NCI-H1048 (cell line): ENCODE measurements at regions not wholly inside any gene's neighbourhood (a gene's known extent, or its start where the extent isn't known, plus 50 kb on each side); places are given as distances from the start of the nearest gene placed in this dataset.

Experiments
- DNase-seq: peaks from one replicate; lab custom pipeline; 2025; lab: John Stamatoyannopoulos, UW

DNA sequence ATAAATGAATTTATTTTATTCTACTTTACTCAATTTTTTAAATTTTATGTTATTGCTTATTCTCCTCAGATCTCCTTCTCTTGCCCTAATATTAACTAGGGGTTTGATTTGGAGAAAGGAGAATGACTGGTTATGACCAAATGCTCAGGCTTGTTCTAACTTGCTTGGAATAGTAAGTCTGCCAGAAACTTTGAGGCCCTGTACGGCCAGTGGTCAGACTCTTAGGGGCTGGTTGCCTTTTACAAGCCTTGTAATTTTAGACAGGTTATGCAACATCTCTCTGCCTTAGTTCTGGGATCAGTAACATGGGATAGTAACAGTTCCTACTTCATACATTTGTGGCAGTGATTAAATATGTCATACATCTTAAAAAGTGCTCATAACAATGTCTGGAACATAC is 279.5 kb downstream of the DUSP10 start:
- DNase-seq: no peak

DNA sequence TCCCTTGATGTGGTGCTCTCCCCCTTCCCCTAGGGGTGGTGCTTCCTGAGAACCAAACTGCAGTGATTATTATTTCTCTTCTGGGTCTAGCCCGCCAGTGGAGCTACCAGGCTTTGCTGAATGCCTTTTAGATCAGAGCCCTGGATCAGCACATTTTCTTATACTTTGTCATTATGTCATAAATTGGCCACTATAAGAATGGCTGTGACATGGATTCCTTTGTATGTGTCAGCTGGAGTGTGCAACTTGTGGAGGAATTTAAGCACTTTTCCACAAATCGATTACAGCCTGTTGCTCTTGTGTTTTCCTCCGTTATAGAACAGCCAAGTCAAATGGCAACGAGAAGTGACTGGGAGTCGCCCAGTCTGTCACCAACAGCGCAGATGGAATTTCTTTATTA is 273.3 kb downstream of the DUSP10 start:
- no peak for DNase-seq

DNA sequence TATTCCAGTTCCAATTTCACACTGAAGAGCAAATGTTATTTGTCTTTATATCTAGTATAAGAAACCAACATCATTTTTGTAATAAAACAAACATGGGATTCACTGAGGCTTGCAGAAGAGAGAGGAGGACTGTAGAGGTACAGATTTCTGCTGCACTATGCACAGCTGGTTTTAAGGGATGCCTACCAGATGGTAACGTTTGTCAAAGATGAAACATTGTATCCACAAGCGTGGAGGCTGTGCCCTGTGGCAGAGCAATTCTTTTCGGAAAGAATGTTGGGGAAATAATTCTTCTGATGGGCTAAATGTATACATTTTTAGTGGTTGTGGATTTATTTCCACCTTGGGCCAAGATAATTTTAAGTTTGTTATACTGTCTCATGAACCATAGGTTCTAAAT is 272.4 kb downstream of the DUSP10 start:
- DNase-seq: no peak

DNA sequence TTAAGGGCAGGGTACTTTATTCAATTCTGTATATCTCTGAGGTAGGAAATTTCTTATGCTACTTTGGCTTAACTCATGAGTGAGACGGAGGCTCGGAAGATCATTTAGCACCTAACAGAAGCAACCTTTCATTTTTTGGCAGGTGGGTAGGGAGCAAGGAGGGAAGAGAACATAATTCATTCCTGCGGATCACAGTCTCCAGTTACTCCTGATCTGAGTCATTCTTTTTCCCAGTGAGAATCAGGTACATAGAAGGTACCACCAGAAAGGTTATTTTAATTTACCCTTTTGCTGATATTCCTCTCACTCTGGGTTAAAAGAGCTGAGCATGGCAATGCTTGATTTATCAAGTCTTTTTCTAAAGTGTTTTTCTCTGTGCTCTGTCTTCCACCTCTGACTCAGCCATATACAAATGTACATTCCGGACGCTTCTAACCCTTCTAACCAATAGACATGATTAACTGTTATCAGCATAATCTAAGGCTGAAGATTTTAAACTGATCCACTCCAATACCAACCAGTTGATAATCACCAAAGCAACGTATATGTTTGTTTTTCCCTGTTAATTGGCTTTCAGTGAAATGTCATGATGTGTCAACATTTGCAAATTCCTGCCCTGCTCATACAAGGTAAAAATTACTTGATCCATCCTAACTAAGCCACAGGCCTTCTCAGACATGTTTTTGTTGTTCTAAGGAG is 271.7 kb downstream of the DUSP10 start:
- DNase-seq: no peak

DNA sequence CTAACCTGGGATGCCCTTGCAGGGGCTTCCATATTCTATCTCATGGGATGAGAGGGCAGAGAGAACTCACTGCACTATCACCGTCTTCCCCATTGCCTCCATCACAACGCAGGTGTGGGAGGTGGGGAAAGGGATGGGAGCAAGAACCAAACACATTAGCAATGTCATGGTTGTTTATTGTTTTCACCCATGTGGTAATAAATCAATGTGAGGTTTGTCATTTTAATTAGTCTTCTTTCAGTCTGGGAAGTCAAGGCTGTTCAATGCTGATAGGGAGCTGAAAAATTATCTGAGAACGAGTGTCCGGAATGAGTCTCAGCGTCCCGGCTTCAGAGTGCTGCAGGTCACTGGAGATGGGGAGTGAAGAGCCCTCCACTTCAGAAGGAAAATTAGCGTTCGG is 268.5 kb downstream of the DUSP10 start:
- no peak for DNase-seq

DNA sequence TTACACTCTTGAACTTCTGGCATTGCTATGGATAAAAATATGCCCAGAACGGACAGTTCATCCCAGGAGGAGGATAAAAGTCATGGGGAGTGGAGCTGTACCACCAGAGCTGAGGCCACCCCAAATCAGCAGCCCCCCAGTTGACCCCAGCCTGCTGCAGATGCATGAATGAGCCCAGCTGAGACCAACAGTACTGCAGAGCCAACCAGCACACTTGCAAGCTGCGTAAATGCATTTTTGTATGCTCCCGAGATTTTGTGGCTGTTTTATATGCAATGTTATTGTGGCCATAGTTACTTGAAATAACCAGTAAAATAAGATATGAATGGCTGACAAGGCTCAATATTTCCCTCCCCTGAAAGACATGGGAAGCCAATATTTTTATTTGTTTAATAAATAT is 264.6 kb downstream of the DUSP10 start:
- no peak for DNase-seq

DNA sequence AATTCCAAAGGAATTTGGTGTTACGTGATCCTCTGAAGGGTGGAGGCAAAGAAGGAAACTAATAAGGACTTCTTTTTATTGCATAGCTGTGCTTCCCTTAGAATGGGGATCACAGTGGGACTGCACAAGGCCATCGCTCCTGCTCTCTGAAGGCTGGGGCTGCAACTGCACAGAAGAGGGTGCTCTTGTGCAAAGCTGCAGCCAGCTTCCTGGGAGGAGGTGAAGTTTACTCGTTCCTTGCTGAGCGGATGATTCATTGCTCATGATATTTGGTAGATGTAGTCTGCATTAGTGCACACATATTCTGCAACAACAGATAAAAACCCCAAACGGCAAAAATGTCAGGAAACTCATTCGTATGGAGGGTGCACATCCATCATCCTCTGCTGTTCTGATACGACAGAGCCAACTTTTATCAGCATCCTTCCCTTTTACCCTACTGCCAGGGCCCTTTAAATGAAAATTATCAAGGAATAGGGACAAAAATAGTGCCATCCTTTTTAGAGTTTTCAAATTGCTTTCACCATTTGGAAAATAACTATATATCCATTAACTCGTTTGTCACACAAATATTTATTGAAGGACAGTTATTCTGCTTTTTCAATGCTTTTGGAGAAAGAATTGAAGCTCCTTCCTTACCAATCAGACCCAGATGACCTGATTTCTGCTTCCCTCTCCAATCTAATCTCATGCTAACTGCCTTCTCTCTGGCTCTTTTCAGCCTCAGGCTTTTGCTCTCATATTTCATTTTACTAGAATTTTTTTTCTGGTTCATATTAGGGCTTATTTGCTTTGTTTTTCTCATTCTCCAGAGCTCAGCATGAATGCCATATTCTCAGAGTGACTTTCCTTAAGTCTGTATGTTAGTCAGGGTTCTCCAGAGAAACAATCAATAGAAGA is 263.6 kb downstream of the DUSP10 start:
- no peak for DNase-seq

DNA sequence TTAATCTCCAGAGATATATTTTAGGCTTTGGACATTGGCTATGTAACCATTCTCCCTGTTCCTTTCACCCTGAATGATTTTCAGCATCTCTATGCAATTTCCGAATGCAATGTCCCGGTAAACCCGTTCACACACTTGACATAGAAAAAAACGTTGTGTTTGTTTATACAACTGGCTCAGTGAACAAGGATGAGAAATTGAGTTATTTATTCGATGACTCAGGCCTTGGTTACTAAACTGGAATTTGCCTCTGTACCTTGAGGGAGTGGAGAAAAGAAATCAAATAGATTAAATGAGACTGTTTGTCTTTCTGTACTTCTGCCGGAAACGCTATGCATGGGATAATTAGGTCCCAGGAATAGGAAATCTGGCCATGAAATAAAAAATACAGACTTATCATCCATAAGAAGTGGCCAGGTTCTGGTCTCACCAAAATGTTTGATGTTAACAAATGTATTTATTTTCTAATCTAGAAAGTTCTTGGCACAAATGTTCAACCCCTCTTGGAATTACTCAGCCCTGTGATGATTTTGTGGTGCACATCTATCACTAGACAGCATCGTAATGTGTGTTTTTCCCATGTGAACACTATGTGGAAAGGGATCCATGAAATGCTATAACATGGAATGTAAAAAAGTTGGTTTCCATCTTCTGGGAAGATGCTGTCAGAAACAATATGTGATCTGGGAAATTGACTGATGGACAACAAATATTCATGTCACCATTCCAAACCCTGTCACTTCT is 253.9 kb downstream of the DUSP10 start:
- no peak for DNase-seq

DNA sequence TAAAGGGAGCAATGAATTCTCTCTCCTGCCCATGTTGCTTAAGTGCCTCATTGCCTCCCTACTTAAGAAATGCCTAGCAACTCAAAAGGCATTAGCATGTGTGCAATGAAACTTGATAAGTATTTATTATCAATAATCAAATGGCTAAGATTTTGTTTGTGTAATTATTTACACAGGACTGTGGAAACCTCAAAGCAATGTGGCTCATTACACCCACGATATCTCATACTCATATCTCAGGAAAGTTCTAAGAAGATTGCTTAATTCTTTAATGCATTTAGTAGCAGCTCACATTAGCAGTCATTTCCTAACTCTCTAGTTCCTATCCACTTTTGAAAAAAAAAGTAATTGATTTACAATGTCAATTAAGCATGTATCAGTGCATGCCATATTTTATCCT is 253.3 kb downstream of the DUSP10 start:
- no peak for DNase-seq

DNA sequence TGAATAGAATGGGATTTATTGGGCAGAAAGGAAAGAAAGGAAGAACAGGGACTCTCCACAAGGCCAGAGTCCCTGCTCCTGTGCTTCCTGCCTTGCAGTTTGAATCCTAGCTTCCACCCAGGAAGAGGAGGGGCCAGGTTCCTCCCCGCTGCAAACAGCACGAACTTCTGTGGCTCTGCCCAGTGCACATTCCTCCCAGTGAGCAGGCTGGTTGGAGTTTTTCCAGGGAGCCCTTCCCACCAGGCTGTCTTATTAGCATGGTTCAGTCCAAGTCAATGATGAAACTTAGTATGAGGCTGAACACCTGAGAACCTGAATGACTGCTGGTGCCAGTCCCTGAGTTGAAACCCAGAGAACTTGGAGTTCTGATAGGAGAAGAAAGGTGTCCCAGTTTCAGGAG is 247.2 kb downstream of the DUSP10 start:
- no peak for DNase-seq

DNA sequence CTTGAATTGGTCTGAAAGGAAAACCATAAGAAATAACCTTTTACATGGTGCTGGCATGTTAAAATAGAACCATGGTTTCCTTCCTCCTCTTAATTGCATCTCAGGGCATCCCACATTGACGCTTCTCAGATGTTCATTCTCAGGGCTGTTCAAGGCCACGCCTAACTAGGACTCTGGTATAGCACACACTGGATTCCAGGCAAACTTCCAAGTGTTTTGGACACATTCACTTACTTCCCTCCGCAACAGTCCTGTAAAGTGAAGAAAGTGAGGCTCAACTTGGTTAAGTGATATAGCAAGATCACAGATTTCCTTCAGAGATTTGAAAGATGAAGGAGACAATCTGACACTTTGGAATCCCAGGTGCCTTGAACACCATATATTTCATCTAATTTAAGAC is 244.8 kb downstream of the DUSP10 start:
- DNase-seq: no peak

DNA sequence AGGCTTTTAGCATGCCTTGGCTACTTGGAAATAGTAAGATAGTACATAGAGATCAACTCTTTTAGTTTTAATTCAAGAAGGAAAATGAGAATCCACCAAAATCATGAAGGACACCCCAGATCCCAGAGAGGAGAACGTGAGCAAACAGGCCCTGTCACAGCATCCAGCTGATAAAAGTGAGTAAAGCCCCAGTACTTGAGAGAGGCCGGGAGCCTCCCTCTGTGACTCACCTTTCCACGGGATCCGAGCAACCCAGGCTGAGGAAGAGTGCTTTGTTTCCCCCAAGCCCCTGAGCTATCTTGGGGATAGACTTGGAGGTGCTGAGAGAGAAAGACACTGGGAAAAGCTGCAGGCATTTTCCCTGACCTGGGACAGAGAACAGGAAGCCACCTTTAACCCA is 238.6 kb downstream of the DUSP10 start:
- no peak for DNase-seq

DNA sequence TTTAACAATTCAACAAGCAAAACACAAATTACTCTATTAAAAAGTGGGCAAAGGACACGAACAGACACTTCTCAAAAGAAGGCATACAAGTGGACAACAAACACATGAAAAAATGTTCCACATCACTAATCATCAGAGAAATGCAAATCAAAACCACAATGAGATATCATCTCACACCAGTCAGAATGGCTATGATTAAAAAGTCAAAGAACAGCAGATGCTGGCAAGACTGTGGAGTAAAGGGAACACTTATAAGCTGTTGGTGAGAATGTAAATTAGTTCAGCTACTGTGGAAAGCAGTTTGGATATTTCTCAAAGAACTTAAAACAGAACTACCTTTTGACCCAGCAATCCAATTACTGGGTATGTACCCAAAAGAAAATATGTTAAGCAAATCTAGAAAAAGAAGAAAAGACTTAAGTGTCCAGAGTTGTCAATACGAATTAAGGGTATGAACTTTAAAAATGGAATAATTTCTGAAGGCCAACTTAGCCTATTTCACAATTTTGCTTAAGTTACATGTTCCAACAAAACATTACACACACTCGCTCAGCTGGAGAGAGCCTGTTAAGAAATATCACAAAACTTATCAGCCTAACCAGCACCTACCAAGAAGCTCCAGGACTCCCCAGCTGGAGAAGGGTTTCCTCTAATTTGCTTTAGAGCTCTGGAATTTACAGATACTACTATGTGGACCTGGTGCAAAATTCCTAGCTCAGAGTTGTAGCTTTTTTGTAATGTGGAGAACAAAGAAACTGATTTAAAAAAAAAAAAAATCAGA is 232.1 kb downstream of the DUSP10 start:
- DNase-seq: no peak

DNA sequence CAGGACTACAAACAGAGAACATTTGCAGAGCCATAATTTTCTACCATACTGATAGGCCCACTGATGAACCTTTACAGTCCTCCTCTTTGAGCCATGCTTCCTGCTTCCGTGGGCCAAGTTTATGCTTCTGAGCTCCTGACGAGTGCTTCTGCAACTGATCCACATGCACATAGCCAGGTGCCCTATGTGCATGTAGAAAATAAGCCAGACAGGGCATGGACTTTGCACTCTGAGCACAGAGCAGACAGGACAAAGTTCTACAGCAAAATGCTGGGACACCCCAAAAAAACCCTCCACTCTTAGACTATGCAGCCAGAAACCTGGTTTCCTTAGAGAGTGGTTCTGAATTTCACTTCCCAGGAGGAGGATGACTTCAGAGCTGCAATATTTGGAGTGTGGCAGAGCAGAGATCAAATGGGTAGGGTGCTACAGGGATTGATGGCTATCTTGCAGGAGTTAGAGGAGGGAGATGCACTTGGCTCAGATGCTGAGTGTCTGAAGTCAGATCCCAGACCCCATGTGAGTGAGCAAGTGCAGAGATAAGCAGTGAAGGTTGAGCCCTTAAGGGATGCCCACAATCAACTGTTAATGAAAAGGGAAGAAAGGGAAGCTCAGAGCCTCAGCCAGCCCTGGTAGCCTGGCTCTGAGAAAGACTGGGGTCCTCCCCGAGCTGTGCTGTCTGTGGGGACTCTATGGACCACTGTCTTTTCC is 230.9 kb downstream of the DUSP10 start:
- no peak for DNase-seq

DNA sequence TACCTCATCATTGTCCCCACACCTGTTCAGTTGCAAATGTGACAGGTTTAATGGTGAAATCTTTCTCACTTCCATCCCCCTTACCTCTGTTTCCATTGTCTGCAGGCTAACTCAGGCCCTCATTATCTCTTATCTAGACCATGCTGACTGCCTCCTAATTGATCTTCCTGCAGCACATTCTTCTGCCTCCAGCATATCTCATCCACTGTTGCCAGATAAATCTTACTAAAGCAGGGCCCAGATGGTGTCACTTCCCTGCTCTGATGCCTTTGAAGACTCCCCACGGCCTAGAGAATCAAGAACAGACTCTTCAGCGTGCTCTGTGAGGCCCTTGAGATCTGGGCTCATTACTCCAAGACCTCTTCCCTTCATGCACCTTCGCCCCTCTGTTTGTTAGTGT is 230.1 kb downstream of the DUSP10 start:
- no peak for DNase-seq

DNA sequence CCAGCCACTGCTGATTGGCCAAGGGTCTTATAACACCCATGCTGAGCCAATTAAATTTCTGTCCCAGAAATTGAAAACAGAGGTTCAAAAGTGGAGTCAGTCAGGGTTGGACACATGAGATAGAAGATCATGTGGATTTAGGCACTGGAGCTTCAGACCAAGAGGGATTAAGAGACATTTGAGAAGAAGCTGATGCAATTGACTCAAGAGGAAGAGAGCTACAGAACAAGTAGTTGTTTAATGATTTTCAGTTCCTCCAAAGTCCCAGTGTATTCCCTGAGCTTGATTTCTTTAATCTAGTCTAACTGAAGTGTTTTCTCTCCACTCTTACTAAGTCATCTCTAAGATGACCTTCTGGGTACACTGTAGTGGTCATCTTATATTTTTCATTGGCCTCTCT is 227.1 kb downstream of the DUSP10 start:
- DNase-seq: no peak

DNA sequence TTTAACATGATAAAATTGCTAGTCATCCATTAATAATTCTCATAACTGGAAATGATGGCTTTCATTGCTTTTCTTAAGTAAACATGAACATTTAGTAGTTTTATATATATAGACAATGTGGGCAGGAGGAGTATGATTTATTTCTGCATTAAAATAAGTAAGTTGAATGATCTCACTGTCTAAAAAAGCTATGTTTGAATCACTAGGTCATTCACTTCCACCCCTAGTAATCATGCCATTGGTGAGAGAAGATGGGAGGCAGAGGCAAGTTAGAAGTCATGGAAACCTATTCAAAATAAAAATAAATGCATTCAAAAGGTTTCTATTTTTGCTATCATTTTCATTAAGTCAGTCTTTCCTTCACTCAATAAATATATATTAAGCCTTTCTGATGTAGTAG is 226.4 kb downstream of the DUSP10 start:
- no peak for DNase-seq

DNA sequence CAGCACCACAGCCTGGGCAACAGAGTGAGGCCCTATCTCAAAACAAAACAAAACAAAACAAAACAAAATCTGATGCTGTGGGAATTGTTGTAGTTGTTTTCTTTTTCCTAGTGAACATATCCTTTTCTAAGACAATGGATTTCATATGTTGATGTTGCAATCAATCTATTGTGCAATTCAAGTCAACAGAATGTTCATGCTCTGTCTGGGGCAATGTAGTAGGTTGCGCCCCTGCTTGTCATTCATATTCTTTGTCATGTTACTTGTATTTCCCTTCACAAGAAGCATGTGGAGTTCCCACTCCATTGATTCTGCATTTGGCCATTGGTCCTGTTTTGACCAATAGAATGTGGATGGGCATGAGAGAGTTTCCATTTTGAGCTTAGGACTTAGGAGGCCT is 223.9 kb downstream of the DUSP10 start:
- no peak for DNase-seq

DNA sequence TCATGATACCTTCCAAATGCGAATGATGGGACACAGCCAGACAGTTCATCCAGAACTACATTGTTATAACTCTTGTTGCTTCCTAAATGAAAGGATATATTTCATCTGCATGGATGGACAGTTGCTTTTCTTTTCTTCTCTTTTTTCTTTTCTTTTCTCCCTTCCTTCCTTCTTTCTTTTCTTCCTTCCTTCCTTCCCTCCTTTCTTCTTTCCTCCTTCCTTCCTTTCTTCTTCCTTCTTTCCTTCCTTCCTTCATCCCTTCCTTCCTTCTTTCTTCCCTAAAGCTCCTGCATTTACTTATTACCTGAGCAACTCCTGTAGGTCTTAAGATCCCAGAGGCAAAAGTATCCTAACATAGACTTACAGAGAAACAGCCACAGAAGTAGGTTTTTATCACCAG is 221.6 kb downstream of the DUSP10 start:
- DNase-seq: no peak

DNA sequence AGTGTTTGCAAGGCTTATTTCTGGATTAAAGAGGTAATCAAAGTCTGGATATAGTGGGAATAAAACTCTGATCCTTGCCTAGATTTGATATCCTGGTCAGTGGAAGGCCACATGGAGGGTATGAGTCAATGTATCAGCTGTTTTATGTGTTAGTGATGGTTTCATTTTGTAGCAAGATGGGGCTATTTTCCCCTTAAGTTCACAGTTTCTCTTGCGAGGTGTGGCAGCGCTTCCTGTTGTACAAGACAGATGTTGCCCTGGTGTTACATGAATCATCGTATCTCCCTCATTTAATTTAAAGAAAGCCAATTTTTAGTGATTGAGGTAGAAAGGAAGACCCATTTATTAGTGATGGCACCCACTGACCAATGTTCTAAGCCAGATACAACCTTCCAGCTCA is 220.2 kb downstream of the DUSP10 start:
- no peak for DNase-seq

DNA sequence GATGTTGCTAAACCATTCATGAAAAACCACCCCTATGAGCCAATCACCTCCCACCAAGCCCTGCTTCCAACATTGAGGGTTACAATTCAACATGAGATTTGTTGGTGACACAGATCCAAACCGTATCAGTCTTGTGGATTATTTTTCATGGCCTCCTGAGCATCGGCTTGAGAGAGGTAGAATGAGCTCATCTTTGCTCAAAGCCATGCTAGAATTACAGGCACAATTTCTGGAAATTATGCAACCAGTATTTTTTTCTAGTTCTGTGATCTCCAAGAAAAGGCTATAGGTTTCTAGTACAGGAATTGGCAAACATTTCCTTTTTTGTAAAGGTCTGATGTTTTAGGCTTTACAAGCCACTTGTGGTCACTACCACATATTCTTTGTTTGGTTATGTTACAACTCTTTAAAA is 219.4 kb downstream of the DUSP10 start:
- DNase-seq: no peak
